ENCODE measurements at regions not wholly inside any gene's neighbourhood (a gene's known extent, or its start where the extent isn't known, plus 50 kb on each side); places are given as distances from the start of the nearest gene placed in this dataset.

GRCh38 chr22:22043296-22044078 lies 60.9 kb upstream of the TOP3B start:
- H3K4me1 ChIP-seq = no peaks in the 10 kb centered on the region
- intact Hi-C loops (cut with DNase I) = no loop called here
- DNase-seq (ENCODE audit: extremely low spot score in 2 of 2) = peak in 1 of 2 donors; percentile 49
- H3K36me3 ChIP-seq = no peaks in the 10 kb centered on the region
- H3K27me3 ChIP-seq = no peaks in the 10 kb centered on the region
- H3K27ac ChIP-seq = no peak overlapping the region
- no peak overlapping the region for H3K4me3 ChIP-seq
- TF ChIP-seq POLR2AphosphoS5 (IDR thresholded peaks at IDR 0.05; ENCODE audit: insufficient read depth in 1 of 2, low read depth in 1 of 2) (no peak), POLR2A (IDR thresholded peaks at IDR 0.05) (no peak)
- H3K9me3 ChIP-seq = no peaks in the 10 kb centered on the region

DNA sequence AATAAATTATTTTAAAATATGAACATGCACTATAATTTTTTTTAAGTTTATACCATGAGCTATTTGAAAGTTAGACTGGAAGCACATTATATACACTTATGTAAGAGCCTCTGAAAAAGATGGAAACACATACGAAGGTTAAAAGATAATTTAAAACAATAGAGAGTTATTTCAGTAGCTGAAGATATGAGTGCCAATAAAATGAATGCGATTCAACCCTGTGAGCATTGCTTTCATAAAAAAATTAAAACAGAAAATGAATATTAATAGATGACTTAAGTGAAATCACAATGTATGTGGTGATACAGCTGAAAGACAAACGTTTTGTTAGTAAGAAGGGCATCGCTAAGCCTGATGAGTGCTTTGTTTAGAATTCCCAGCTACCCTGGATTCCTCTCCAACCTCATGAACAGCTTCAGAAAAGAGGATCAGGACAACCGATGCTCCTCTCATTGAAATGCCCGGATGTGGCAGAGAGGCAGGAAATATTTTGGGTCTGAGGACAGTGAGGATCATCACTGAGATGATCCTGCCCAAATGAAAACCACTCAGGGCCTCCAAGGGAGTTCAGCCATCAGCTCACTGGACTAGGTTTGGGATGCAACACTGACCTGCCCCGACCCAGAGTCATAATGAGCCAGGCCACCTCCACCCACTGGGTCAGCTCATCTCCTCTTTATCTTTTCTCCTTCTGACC lies 60.2 kb upstream of the TOP3B start:
- intact Hi-C loops (cut with DNase I) = no loop called here
- Histone ChIP-seq H3K27me3 (no peaks in the 10 kb centered on the region), H3K36me3 (no peaks in the 10 kb centered on the region), H3K4me3 (no peak overlapping the region), H3K9me3 (no peaks in the 10 kb centered on the region), H3K27ac (no peak overlapping the region), H3K4me1 (no peaks in the 10 kb centered on the region)
- no peak for DNase-seq (ENCODE audit: extremely low spot score in 2 of 2)
- TF ChIP-seq POLR2AphosphoS5 (IDR thresholded peaks at IDR 0.05; ENCODE audit: insufficient read depth in 1 of 2, low read depth in 1 of 2) = no peak
- TF ChIP-seq CTCF (IDR thresholded peaks at IDR 0.05) = no peak
- TF ChIP-seq POLR2A (IDR thresholded peaks at IDR 0.05) = no peak

GRCh38 chr22:22042009-22042408 lies 59.4 kb upstream of the TOP3B start:
- intact Hi-C loops (cut with DNase I) = no loop called here

DNA sequence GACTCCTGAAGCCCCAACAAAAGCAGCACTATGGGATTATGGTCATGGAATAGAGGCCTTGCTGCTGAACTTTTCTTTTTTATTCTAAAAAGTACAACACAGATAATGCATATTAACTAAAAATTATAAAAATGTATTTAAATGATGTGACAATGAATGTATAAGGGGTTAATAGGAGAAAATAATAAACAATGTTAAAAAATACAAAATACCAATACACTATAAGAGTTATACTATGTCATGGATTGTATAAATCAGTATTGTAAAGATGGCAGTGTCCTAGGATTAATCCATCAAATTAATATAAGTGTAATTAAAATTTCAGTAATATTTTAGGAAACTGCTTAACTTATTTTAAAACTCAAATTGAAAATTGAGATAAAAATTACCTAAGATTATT lies 58.3 kb upstream of the TOP3B start:
- Histone ChIP-seq H3K4me3 (no peak overlapping the region), H3K36me3 (no peaks in the 10 kb centered on the region)

More at GRCh38 chr22:22042009-22042408, 59.4 kb upstream of the TOP3B start:
- no peak for TF ChIP-seq POLR2A (IDR thresholded peaks at IDR 0.05)
- no peak for TF ChIP-seq POLR2AphosphoS5 (IDR thresholded peaks at IDR 0.05; ENCODE audit: insufficient read depth in 1 of 2, low read depth in 1 of 2)
- TF ChIP-seq CTCF (IDR thresholded peaks at IDR 0.05) = no peak
- no peak overlapping the region for H3K4me3 ChIP-seq
- H3K36me3 ChIP-seq = no peaks in the 10 kb centered on the region
- no peaks in the 10 kb centered on the region for H3K9me3 ChIP-seq
- no peak overlapping the region for H3K27ac ChIP-seq
- H3K27me3 ChIP-seq = no peaks in the 10 kb centered on the region
- DNase-seq (ENCODE audit: extremely low spot score in 2 of 2) = no peak
- no peaks in the 10 kb centered on the region for H3K4me1 ChIP-seq

GRCh38 chr22:22040472-22040871 lies 57.9 kb upstream of the TOP3B start:
- Histone ChIP-seq H3K27me3 (no peaks in the 10 kb centered on the region), H3K4me1 (no peaks in the 10 kb centered on the region), H3K9me3 (no peaks in the 10 kb centered on the region), H3K36me3 (no peaks in the 10 kb centered on the region), H3K27ac (no peak overlapping the region), H3K4me3 (no peak overlapping the region)
- intact Hi-C loops (cut with DNase I) = no loop called here
- no peak for TF ChIP-seq CTCF (IDR thresholded peaks at IDR 0.05)
- TF ChIP-seq POLR2AphosphoS5 (IDR thresholded peaks at IDR 0.05; ENCODE audit: insufficient read depth in 1 of 2, low read depth in 1 of 2) = no peak
- DNase-seq (ENCODE audit: extremely low spot score in 2 of 2) = no peak

More for the DNA sequence above, 58.3 kb upstream of the TOP3B start:
- TF ChIP-seq CTCF (IDR thresholded peaks at IDR 0.05) = no peak
- no peak for TF ChIP-seq POLR2A (IDR thresholded peaks at IDR 0.05)
- TF ChIP-seq POLR2AphosphoS5 (IDR thresholded peaks at IDR 0.05; ENCODE audit: insufficient read depth in 1 of 2, low read depth in 1 of 2) = no peak
- no peak overlapping the region for H3K27ac ChIP-seq
- no peaks in the 10 kb centered on the region for H3K4me1 ChIP-seq
- no peak for DNase-seq (ENCODE audit: extremely low spot score in 2 of 2)
- no peaks in the 10 kb centered on the region for H3K9me3 ChIP-seq
- no peaks in the 10 kb centered on the region for H3K27me3 ChIP-seq
- intact Hi-C loops (cut with DNase I) = no loop called here

Data from vagina (tissue), 2 donors.